Transverse colon (tissue), 4 donors: ENCODE measurements at regions not wholly inside any gene's neighbourhood (a gene's known extent, or its start where the extent isn't known, plus 50 kb on each side); places are given as distances from the start of the nearest gene placed in this dataset.

ENCODE experiments used
- CTCF ChIP-seq, 5 experiments: fragments of 200-600 bp in 3 of 5; fragments of 450-650 bp in 2 of 5; sonication (generic) in 3 of 5; IDR thresholded peaks; 1 replicate in 2 of 5; 2 replicates in 3 of 5; pipeline ENCODE4 v1.5.1; 2016 to 2017; ENCODE audit warnings: antibody characterized with exemption in 5 of 5, inconsistent platforms in 3 of 5, mild to moderate bottlenecking in 2 of 5, moderate library complexity in 1 of 5
- EP300 ChIP-seq: sonication (generic); formaldehyde crosslinking; IDR thresholded peaks from one replicate; pipeline ENCODE4 v1.6.1; 2017; ENCODE audit warnings: antibody characterized with exemption, low read depth
- POLR2A ChIP-seq: fragments of 450-650 bp; IDR thresholded peaks from one replicate; pipeline ENCODE4 v1.6.1; 2016; ENCODE audit warnings: antibody characterized with exemption, mild to moderate bottlenecking, moderate library complexity
- POLR2AphosphoS5 ChIP-seq, 3 donors: sonication (generic); formaldehyde crosslinking; IDR thresholded peaks; one replicate each; pipeline ENCODE4 v1.6.1; 2016; ENCODE audit warnings: antibody characterized with exemption in 3 of 3

- no peak for TF ChIP-seq CTCF (IDR thresholded peaks at IDR 0.05)
- TF ChIP-seq POLR2A: no peak
- TF ChIP-seq POLR2AphosphoS5 (IDR thresholded peaks at IDR 0.05): no peak
- TF ChIP-seq EP300: no peak
Observed at GRCh38 chr6:21522797-21523456, 70.6 kb upstream of the SOX4 start.
